ENCODE measurements at regions not wholly inside any gene's neighbourhood (a gene's known extent, or its start where the extent isn't known, plus 50 kb on each side); places are given as distances from the start of the nearest gene placed in this dataset.

DNA sequence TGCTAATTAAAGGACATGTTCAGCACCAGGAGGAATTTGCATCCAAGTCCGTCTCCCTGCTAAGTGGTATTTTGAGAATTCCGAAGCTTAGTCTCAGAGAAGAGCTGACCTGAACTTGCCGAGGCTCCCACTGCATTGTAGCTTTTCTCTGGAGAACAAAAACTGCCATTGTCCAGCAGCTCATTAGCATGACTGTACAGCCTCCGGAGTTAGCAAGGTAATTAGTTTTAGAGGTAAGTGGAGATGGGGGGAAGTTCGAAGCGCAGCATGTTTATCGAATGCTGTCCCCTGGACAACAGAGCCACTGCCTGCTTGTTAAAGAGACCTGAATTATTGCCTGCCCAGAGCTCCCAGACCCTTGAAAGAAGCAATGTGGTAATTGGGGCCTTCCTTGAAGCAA is 160.3 kb upstream of the PELI2 start:
- TF ChIP-seq OSR1 (CRISPR knock-in tag; IDR thresholded peaks at IDR 0.05) (no peak), PPARA (CRISPR knock-in tag; IDR thresholded peaks at IDR 0.05; ENCODE audit: borderline replicate concordance) (no peak), ZNF565 (CRISPR knock-in tag; conservative IDR thresholded peaks at IDR 0.05; ENCODE audit: low read depth) (no peak), SNAI2 (CRISPR knock-in tag; IDR thresholded peaks at IDR 0.05) (no peak), ZC3H10 (CRISPR knock-in tag; IDR thresholded peaks at IDR 0.05) (no peak), ZNF8 (CRISPR knock-in tag; IDR thresholded peaks at IDR 0.05) (no peak), BACH2 (CRISPR knock-in tag; IDR thresholded peaks at IDR 0.05; ENCODE audit: borderline replicate concordance) (no peak), GLIS3 (CRISPR knock-in tag; IDR thresholded peaks at IDR 0.05) (no peak)
- TF ChIP-seq, protein P1, sequence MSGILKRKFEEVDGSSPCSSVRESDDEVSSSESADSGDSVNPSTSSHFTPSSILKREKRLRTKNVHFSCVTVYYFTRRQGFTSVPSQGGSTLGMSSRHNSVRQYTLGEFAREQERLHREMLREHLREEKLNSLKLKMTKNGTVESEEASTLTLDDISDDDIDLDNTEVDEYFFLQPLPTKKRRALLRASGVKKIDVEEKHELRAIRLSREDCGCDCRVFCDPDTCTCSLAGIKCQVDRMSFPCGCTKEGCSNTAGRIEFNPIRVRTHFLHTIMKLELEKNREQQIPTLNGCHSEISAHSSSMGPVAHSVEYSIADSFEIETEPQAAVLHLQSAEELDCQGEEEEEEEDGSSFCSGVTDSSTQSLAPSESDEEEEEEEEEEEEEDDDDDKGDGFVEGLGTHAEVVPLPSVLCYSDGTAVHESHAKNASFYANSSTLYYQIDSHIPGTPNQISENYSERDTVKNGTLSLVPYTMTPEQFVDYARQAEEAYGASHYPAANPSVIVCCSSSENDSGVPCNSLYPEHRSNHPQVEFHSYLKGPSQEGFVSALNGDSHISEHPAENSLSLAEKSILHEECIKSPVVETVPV (CRISPR knock-in tag; IDR thresholded peaks at IDR 0.05), result no peak
- TF ChIP-seq, protein P2, sequence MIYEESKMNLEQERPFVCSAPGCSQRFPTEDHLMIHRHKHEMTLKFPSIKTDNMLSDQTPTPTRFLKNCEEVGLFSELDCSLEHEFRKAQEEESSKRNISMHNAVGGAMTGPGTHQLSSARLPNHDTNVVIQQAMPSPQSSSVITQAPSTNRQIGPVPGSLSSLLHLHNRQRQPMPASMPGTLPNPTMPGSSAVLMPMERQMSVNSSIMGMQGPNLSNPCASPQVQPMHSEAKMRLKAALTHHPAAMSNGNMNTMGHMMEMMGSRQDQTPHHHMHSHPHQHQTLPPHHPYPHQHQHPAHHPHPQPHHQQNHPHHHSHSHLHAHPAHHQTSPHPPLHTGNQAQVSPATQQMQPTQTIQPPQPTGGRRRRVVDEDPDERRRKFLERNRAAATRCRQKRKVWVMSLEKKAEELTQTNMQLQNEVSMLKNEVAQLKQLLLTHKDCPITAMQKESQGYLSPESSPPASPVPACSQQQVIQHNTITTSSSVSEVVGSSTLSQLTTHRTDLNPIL (CRISPR knock-in tag; IDR thresholded peaks at IDR 0.05; ENCODE audit: low read depth), result no peak
- no peak for ATAC-seq

DNA sequence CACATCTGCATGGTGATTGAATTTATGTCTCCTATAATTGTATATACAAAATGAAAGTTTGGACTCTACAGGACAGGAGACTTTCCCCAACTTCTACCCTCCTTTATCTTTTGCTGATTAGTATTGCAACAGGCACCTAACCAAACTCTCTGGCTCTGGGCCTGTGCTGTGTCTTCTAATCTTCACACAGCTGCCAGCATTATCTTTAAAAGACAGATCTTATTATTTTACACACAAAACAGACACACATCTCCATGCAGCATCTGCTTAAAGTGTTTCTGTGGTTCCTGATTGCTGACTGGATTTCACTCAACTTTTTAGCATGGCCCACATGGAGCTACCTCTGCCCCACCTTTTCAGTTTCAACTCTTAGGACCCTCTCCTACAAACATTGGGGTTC is 154.9 kb upstream of the PELI2 start:
- ATAC-seq, result no peak
- TF ChIP-seq ZNF8 (CRISPR knock-in tag; IDR thresholded peaks at IDR 0.05), result no peak
- no peak for TF ChIP-seq ZFP3 (CRISPR knock-in tag; IDR thresholded peaks at IDR 0.05)
- TF ChIP-seq, protein P3, sequence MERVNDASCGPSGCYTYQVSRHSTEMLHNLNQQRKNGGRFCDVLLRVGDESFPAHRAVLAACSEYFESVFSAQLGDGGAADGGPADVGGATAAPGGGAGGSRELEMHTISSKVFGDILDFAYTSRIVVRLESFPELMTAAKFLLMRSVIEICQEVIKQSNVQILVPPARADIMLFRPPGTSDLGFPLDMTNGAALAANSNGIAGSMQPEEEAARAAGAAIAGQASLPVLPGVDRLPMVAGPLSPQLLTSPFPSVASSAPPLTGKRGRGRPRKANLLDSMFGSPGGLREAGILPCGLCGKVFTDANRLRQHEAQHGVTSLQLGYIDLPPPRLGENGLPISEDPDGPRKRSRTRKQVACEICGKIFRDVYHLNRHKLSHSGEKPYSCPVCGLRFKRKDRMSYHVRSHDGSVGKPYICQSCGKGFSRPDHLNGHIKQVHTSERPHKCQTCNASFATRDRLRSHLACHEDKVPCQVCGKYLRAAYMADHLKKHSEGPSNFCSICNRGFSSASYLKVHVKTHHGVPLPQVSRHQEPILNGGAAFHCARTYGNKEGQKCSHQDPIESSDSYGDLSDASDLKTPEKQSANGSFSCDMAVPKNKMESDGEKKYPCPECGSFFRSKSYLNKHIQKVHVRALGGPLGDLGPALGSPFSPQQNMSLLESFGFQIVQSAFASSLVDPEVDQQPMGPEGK (CRISPR knock-in tag; IDR thresholded peaks at IDR 0.05; ENCODE audit: borderline replicate concordance), result no peak

DNA sequence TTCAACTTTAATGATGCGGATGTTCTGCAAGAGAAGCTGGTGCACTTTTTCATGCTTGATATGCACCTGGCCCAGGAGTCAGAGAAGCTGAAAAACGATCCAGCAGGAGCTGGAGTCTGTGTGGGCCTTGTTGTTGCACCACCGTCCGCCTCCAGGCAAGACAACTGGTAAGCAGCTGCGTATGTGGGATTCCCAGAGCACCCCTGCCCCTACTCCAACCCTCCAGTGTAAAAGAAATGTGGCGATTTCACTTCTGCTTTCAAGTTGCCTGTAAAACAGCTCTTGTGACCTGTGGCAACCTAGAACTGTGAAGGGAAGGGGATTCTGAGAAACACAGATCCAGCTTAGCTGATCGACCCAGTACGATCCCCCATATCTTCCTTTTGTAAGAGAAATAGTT is 154.1 kb upstream of the PELI2 start:
- ATAC-seq, result no peak
- TF ChIP-seq, protein P1 (CRISPR knock-in tag; IDR thresholded peaks at IDR 0.05), result no peak
- no peak for TF ChIP-seq ARNTL (CRISPR knock-in tag; IDR thresholded peaks at IDR 0.05; ENCODE audit: borderline replicate concordance, low read depth)
- TF ChIP-seq, protein P3 (CRISPR knock-in tag; IDR thresholded peaks at IDR 0.05; ENCODE audit: borderline replicate concordance), result no peak
- no peak for TF ChIP-seq OSR1 (CRISPR knock-in tag; IDR thresholded peaks at IDR 0.05)
- TF ChIP-seq, protein P4, sequence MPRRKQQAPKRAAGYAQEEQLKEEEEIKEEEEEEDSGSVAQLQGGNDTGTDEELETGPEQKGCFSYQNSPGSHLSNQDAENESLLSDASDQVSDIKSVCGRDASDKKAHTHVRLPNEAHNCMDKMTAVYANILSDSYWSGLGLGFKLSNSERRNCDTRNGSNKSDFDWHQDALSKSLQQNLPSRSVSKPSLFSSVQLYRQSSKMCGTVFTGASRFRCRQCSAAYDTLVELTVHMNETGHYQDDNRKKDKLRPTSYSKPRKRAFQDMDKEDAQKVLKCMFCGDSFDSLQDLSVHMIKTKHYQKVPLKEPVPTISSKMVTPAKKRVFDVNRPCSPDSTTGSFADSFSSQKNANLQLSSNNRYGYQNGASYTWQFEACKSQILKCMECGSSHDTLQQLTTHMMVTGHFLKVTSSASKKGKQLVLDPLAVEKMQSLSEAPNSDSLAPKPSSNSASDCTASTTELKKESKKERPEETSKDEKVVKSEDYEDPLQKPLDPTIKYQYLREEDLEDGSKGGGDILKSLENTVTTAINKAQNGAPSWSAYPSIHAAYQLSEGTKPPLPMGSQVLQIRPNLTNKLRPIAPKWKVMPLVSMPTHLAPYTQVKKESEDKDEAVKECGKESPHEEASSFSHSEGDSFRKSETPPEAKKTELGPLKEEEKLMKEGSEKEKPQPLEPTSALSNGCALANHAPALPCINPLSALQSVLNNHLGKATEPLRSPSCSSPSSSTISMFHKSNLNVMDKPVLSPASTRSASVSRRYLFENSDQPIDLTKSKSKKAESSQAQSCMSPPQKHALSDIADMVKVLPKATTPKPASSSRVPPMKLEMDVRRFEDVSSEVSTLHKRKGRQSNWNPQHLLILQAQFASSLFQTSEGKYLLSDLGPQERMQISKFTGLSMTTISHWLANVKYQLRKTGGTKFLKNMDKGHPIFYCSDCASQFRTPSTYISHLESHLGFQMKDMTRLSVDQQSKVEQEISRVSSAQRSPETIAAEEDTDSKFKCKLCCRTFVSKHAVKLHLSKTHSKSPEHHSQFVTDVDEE (CRISPR knock-in tag; IDR thresholded peaks at IDR 0.05), result no peak
- no peak for TF ChIP-seq ZFP30 (CRISPR knock-in tag; IDR thresholded peaks at IDR 0.05)
- no peak for TF ChIP-seq ISL1 (CRISPR knock-in tag; IDR thresholded peaks at IDR 0.05)
- no peak for TF ChIP-seq ZC3H10 (CRISPR knock-in tag; IDR thresholded peaks at IDR 0.05)
- TF ChIP-seq ESRRG (CRISPR knock-in tag; IDR thresholded peaks at IDR 0.05), result no peak
- no peak for TF ChIP-seq ZFP3 (CRISPR knock-in tag; IDR thresholded peaks at IDR 0.05)
- TF ChIP-seq TCF4 (CRISPR knock-in tag; IDR thresholded peaks at IDR 0.05; ENCODE audit: borderline replicate concordance), result no peak
- TF ChIP-seq, protein P5, sequence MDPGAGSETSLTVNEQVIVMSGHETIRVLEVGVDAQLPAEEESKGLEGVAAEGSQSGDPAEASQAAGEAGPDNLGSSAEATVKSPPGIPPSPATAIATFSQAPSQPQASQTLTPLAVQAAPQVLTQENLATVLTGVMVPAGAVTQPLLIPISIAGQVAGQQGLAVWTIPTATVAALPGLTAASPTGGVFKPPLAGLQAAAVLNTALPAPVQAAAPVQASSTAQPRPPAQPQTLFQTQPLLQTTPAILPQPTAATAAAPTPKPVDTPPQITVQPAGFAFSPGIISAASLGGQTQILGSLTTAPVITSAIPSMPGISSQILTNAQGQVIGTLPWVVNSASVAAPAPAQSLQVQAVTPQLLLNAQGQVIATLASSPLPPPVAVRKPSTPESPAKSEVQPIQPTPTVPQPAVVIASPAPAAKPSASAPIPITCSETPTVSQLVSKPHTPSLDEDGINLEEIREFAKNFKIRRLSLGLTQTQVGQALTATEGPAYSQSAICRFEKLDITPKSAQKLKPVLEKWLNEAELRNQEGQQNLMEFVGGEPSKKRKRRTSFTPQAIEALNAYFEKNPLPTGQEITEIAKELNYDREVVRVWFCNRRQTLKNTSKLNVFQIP (CRISPR knock-in tag; IDR thresholded peaks at IDR 0.05; ENCODE audit: borderline replicate concordance, low read depth), result no peak

Measured in SK-N-SH treated with all-trans-retinoic acid at 6 μM for 48 hours (cell line).